ELF-1 (cell line): ENCODE measurements at regions not wholly inside any gene's neighbourhood (a gene's known extent, or its start where the extent isn't known, plus 50 kb on each side); places are given as distances from the start of the nearest gene placed in this dataset.
"Not testable (repeated sequence)": the region's sequence is repeated elsewhere in the genome, so short reads cannot be mapped to it uniquely, and the experiment has no call there.

Source experiments
- DNase-seq: peaks from one replicate; pipeline ENCODE4 v3.0.0-alpha.2; 2016; ENCODE audit warnings: low read depth, low spot score

DNA sequence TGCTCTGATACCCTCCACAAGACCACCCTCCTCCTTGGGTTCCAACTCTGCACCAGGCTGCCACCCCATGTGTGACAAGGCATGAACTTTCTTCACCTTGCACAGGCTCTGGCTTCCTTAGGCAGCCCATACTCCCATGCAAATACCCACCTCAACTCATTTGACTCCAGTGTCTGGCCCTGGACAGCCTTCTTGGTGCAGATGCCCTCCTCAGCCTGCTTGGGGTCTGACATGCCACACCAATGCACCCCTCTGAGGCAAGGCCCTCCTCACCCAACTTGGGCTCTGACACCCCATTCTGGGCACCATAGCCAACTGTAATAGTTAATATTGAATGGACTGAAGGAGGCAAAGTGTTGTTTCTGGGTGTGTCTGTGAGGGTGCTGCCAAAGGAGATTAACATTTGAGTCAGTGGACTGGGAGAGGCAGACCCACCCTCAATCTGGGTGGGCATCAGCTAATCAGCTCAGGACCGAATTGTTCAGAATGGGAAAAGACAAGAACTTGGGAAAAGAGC, 115.0 kb upstream of the EPB41L4A start:
- DNase-seq = no peak

DNA sequence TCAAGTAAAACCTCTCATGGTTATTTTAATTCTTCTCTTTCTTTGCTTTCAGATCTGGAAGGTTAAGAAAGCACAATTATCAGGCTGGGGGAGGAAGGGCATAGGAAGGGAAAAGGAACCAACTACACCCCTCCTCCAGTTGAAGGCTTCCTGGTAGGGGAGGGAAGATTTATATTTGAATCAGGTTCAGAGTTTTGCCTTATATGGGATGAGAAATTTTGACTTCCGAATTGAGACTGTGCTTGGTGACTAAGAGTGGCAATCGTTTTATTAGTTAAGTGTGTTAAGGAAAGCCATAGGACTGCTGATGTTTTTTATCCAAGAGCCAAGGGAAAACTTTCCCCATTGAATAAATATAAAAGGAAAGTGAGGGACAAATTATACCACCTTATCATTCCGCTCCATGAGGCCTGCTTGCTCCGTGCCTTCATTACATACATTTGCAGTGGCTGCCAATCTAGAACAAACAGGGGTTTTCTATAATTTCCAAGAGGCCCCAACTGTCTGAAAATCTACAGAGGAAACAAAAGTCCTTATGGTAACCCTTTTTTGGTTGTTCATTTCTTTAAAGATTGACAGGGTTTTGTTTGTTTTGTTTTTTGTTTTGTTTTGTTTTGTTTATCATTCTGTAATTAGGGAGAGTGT, 115.7 kb upstream of the EPB41L4A start:
- no peak for DNase-seq

DNA sequence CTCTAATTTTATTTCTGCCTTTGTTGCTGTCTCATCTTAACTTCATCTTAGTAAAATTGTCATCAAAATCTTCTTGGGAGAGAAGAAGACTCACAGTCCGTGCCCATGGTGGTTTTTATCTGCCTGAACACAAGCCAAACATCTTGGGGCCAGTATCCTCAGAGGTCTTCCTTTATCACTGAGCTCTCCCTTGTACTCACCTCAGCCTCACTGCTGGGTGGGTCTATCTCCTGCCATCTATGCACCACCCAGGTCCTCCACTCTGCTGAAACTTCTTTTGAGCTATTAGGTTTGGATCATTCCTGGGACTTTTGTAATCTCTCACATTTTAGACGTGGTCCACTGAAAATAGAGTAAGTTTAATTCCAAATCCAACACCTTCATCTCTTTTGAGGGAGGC, 116.3 kb upstream of the EPB41L4A start:
- no peak for DNase-seq

DNA sequence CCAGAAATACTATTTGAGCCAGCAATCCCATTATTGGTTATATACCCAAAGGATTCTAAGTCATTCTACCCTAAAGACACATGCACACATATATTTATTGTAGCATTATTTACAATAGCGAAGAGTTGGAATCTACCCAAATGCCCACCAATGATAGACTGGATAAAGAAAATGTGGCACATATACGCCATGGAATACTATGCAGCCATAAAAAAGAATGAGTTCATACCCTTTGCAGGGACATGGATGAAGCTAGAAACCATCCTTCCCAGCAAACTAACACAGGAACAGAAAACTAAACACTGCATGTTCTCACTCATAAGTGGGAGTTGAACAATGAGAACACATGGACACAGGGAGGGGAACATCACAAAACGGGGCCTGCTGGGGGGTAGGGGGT, 125.5 kb upstream of the EPB41L4A start:
- DNase-seq = not testable (repeated sequence)

- no peak for DNase-seq
Measured at GRCh38 chr5:112546946-112547592, 128.0 kb upstream of the EPB41L4A start.

DNA sequence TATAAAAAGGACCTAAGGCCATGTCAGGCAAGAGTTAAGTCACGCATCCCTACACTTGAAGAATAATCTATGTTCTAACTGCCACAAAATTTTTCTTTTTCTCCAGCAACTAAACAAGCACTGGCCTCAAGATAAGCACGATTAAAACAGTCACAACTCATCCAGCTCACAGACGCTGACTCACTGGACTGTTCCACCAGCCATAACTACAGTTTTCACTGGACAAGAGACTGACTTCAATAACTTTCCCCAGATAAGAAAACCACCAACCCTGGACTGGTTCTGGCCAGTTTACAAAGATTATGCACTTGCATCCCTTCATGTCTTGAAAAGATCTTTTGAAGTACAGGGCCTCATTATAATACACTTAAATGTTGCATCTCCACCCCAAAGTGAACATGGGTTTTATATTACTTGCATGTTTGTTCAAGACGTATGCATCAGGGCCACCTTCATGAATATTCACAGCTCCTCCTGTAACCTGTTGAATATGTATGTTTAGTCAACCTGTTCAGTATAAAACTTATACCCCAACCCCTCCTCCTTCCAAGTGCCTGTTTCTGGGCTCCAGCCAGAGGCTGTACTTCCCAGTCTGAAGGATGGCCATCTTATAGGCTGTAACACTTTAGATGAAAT, 129.3 kb upstream of the EPB41L4A start:
- DNase-seq = no peak

DNA sequence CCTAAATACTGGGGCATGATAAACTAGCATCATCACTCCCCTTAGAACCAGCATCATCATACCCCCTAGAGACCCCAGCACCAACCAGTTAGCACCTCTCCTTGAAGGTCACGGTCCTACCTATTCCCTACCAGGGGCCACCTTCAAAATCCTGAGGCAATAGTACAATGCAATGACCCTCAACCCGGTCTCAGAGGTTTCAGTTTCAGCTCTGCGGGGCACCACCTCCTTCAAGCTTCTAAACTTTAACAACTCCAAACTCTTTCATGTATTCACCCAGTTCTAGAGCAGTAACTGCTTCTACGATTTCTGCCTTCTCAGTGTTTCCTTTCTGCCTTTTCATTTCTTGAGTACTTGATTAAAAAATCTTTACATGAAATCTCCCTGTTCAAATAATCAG, 130.1 kb upstream of the EPB41L4A start:
- DNase-seq = no peak

- DNase-seq = no peak
Measured at GRCh38 chr5:112549605-112550166, 130.6 kb upstream of the EPB41L4A start.

GRCh38 chr5:112551419-112552032, 132.4 kb upstream of the EPB41L4A start:
- no peak for DNase-seq

DNA sequence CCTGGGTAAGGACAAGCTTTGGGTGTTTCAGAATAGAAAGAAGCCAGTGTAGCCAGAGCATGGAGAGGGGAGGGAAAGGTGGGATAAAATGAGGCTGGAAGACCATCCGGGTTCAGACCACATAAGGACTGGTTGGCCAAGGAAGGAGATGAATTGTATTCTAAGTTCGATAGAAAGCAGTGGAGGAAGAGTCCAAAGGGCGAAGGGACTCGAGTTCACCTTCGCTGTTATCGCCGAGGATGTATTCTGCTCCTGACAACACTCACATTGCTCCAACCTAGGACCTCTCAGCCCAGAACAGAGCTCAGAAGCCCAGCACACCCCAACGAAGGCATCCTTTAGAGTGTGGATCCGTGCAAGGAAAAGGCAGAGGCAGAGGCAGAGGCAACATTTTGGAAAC, 133.1 kb upstream of the EPB41L4A start:
- no peak for DNase-seq

DNA sequence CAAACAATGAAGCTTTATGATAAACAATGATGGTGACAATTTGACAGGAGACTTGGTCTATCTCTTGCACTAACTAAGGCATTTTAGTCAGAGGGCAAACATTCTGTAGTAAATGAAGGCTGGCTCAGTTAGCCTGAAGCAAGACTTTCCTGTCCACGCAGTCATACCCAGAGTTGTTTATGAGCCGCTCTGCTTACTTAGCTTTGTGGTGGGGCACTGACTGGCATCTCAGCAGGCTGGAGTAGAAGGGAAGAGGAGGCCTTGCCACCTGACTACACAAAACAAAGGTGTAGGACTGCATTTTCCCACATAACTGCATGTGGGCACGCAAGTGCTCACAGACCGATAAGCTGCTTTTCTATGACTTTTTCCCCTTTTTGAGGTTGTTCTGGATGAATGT, 133.7 kb upstream of the EPB41L4A start:
- no peak for DNase-seq

DNA sequence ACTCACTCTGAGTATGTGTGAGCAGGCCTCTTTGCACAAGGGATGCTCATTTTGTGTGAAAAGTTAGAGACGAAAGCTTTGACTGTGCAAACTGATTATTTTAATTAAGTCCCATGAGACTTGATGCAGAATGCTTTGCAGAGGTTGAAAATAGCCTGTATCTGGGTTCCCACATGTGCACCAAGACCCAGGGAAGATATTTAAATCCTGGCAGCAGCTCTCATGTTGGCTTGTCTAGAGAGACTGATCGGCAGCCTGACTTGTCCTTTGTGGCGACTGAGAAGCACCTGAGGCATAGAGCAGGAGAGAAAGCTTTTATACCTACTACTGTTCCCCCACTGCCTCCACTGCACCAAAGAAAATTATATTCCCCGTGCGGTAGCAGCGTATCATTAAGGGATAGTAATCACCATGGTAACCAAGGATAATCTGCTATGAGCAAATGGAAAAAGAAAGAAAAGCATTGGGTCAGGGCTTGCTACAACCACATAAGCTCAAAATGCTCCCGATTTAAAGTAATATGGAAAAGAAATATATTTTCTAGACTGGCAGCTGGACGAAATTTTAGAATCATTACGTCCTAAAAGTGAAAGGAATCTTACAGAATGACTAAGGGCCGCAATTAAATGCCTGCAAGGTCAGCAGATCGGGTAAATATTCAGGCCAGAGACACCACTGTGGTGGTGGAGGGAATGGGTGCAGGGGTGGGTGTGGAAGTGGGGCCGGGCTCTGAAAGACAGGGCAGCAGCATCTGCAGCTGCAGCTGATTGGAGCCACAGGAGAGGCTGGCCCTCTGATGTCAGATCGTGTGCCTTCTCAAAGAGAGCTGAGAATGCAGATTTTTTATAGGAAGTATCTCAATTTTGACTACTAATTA, 135.3 kb upstream of the EPB41L4A start:
- DNase-seq = no peak

DNA sequence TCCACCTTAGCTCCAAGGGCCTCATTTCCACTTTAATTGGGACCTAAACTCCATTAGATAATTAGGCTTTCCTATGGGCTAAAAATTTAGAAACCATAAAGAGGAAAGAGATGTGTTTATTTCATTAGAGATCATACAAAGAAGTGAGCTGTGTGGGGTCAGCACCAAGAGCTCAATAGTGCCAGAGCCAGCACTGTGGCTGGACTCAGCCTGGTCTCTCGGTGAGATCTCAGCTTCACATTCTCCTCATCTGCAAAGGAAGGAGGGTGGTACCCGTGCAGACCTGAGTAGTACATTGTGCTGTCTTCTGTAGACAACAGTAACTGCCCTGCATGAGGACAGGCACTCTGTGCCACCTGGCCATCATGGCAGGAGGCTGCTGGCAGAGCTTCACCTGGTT, 136.1 kb upstream of the EPB41L4A start:
- no peak for DNase-seq

GRCh38 chr5:112555691-112556090, 136.6 kb upstream of the EPB41L4A start:
- DNase-seq = no peak

GRCh38 chr5:112559501-112559900, 140.4 kb upstream of the EPB41L4A start:
- DNase-seq = not testable (repeated sequence)

- DNase-seq = no peak
Measured at GRCh38 chr5:112560371-112560770, 141.3 kb upstream of the EPB41L4A start.

- DNase-seq = no peak
Measured at GRCh38 chr5:112563169-112563826, 144.2 kb upstream of the EPB41L4A start.

- DNase-seq = no peak
Measured at GRCh38 chr5:112566251-112566650, 147.2 kb upstream of the EPB41L4A start.

DNA sequence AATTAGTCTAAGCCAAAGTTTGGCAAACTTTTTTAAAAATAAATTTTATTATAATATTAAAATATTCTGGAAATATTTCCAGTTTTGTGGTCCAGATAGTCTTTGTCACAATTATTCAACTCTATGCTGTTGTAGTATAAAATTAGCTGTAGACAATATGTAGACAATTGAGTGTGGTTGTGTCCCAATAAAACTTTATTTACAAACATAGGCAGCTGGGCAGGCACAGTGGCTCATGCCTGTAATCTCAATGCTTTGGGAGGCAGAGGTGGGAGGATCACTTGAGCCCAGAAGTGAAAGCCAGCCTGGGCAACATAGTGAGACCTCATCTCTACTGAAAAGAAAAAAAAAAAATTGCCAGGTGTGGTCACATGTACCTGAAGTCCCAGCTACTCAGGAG, 150.5 kb upstream of the EPB41L4A start:
- DNase-seq = no peak

- DNase-seq = no peak
Measured at GRCh38 chr5:112570708-112571444, 151.8 kb upstream of the EPB41L4A start.
